Endothelial cell (in vitro differentiated cells): ENCODE measurements at regions not wholly inside any gene's neighbourhood (a gene's known extent, or its start where the extent isn't known, plus 50 kb on each side); places are given as distances from the start of the nearest gene placed in this dataset.

Source experiments
- DNase-seq: peaks from one replicate; pipeline ENCODE4 v3.0.0; 2021; ENCODE audit warnings: low spot score
- H3K27ac Mint-ChIP-seq: one replicate; pipeline ENCODE4 v1.8.0; 2021; ENCODE audit warnings: mixed read lengths, inconsistent platforms; ENCODE audit not compliant: unreplicated experiment
- H3K27me3 Mint-ChIP-seq: one replicate; pipeline ENCODE4 v1.8.0; 2021; ENCODE audit warnings: mild to moderate bottlenecking, moderate library complexity, mixed read lengths, inconsistent platforms; ENCODE audit not compliant: unreplicated experiment
- H3K36me3 Mint-ChIP-seq: one replicate; pipeline ENCODE4 v1.8.0; 2021; ENCODE audit warnings: mild to moderate bottlenecking, low read depth, mixed read lengths, inconsistent platforms; ENCODE audit not compliant: unreplicated experiment
- H3K4me1 Mint-ChIP-seq: one replicate; pipeline ENCODE4 v1.8.0; 2021; ENCODE audit warnings: mild to moderate bottlenecking, mixed read lengths, inconsistent platforms; ENCODE audit not compliant: unreplicated experiment
- H3K4me3 Mint-ChIP-seq: one replicate; pipeline ENCODE4 v1.8.0; 2021; ENCODE audit warnings: mild to moderate bottlenecking, mixed read lengths, inconsistent platforms; ENCODE audit not compliant: unreplicated experiment
- H3K9me3 Mint-ChIP-seq: one replicate; pipeline ENCODE4 v1.8.0; 2021; ENCODE audit warnings: mixed read lengths, inconsistent platforms; ENCODE audit not compliant: unreplicated experiment
- TF ChIP-seq, protein P1 (sequence below): fragments of 200-600 bp; sonication (generic); IDR thresholded peaks from one replicate; pipeline ENCODE4 v1.5.0; 2021; ENCODE audit warnings: antibody characterized with exemption; ENCODE audit not compliant: unreplicated experiment

DNA sequence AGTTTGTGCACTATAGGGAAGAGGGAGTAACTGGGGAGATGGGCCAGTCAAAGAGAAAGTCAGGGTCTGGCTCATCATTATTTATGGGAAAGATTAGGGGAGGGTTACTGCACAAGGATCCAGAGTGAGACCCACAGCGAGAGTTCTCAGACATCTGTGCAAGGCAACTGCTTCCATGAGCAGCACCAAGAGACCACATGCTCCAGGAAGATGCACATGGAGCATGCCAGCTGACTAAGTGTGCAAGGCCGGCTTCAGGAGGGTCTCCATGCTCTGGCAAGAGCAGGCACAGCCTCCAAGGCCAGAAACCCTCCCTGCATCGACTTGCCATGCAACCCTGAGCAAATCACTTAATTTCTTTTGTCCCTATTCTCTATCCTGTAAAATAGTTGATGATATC is 616.9 kb downstream of the CSNK1G3 start:
- Mint-ChIP-seq H3K9me3 (no peaks in the 10 kb centered on the region), H3K27ac (no peak overlapping the region), H3K27me3 (peaks cover 3% of the 10 kb centered on the region), H3K4me1 (no peaks in the 10 kb centered on the region), H3K36me3 (no peaks in the 10 kb centered on the region), H3K4me3 (no peak overlapping the region)
- no peak for DNase-seq
- TF ChIP-seq, protein P1, sequence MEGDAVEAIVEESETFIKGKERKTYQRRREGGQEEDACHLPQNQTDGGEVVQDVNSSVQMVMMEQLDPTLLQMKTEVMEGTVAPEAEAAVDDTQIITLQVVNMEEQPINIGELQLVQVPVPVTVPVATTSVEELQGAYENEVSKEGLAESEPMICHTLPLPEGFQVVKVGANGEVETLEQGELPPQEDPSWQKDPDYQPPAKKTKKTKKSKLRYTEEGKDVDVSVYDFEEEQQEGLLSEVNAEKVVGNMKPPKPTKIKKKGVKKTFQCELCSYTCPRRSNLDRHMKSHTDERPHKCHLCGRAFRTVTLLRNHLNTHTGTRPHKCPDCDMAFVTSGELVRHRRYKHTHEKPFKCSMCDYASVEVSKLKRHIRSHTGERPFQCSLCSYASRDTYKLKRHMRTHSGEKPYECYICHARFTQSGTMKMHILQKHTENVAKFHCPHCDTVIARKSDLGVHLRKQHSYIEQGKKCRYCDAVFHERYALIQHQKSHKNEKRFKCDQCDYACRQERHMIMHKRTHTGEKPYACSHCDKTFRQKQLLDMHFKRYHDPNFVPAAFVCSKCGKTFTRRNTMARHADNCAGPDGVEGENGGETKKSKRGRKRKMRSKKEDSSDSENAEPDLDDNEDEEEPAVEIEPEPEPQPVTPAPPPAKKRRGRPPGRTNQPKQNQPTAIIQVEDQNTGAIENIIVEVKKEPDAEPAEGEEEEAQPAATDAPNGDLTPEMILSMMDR: no peak

DNA sequence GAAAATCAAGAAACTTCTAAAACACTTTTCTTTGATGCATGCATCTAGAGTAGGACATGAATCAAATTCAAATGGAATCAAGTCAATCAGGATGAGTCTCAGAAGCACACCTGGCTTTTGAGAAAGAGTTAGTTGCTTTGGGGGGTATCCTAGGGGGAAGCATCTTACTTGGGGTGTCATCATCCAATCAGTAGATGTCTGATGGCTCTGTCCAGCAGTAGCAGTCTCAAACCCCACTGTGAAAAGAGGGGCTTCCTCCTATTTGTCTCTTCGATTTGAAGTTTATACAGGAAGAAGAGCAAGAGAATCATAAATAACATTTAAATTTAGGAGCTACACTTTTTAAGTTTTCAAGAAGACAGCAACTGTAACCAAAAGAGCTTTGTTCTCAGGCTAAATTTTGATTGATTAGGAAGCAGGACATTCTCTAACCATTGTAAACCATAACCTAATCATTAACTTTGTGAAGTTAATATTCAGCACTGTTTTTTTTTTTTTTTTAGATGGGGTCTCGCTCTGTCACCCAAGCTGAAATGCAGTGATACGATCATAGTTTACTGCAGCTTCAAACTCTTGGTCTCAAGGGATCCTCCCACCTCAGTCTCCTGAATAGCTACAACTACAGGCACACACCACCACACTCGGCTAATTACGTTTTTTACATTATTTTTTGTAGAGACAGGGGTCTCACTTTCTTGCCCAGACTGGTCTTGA is 614.7 kb downstream of the CSNK1G3 start:
- Mint-ChIP-seq H3K27ac (no peak overlapping the region), H3K9me3 (no peaks in the 10 kb centered on the region), H3K27me3 (peaks cover 3% of the 10 kb centered on the region), H3K4me3 (no peak overlapping the region), H3K36me3 (no peaks in the 10 kb centered on the region), H3K4me1 (no peaks in the 10 kb centered on the region)
- TF ChIP-seq, protein P1: no peak
- DNase-seq: no peak

DNA sequence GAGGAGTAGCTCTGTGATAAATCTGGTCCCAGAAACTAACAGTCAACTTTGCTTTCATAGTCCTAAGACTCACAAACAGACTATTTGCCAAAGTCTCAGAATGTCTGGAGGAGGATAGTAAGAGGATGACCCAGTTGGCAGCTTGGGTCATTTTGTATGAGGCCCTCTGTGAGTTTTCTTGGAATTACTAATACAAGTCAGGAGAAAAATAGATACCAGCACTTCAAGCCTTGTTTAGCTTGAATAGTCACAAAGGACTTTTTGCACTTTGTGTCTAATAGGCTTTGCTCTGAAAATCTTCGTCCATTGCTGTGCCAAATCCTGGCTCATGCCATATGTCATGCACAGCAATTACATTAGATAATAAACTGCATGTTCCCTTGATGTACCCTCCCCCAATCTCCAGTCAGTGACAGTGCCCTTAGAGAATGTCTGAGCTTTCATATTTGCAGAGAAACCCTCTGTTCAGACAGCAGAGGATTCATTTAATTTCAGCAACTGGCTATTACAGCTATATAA is 612.8 kb downstream of the CSNK1G3 start:
- H3K9me3 Mint-ChIP-seq: no peaks in the 10 kb centered on the region
- H3K27ac Mint-ChIP-seq: no peak overlapping the region
- H3K4me3 Mint-ChIP-seq: no peak overlapping the region
- H3K4me1 Mint-ChIP-seq: no peaks in the 10 kb centered on the region
- no peaks in the 10 kb centered on the region for H3K36me3 Mint-ChIP-seq
- DNase-seq: no peak
- peaks cover 1% of the 10 kb centered on the region for H3K27me3 Mint-ChIP-seq
- TF ChIP-seq, protein P1: no peak

DNA sequence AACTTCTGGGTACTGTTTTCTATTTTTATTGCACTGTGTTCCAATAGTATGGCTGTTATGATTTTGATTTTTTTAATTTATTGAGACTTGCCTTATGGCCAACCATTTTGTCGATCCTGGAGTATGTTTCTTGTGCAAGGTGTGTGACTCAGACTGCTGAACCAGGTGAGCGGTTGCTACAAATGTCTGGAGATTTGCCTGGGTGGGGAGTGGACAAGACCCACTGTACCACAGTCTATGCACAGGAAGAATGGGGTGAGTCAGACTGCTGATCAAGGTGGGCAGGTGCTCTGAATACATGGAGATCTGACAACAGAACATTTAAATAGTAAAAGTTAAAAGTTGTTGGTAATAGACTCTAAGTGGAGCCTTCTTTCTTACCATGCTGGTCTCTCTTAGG is 609.2 kb downstream of the CSNK1G3 start:
- Mint-ChIP-seq H3K27ac (no peak overlapping the region), H3K4me3 (no peak overlapping the region), H3K36me3 (no peaks in the 10 kb centered on the region), H3K27me3 (no peaks in the 10 kb centered on the region), H3K4me1 (no peaks in the 10 kb centered on the region), H3K9me3 (no peaks in the 10 kb centered on the region)
- DNase-seq: no peak
- TF ChIP-seq, protein P1: no peak

DNA sequence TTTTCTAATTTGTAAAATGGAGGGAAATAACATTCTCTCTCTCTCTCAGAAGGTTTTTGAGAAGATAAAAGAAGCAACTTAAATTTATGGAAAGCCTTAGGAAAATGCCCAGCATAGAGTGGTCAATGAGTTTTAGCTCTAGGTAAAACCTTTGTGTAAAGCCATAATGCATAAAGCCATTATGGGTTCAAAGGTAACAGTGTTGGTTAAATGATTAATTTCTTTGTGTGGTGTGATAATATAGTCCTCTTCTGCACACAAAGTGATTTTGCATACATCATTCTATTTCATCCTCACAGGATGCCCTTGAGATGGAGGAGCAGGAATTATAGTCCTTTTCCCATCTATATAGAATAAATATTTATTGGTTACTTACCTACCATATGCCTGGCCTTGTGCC is 602.9 kb downstream of the CSNK1G3 start:
- Mint-ChIP-seq H3K27ac (no peak overlapping the region), H3K36me3 (no peaks in the 10 kb centered on the region), H3K4me1 (no peaks in the 10 kb centered on the region), H3K27me3 (no peaks in the 10 kb centered on the region), H3K4me3 (no peak overlapping the region), H3K9me3 (no peaks in the 10 kb centered on the region)
- TF ChIP-seq, protein P1: no peak
- DNase-seq: no peak
